Skin of body (tissue), 1 donor: ENCODE measurements at regions not wholly inside any gene's neighbourhood (a gene's known extent, or its start where the extent isn't known, plus 50 kb on each side); places are given as distances from the start of the nearest gene placed in this dataset.

Source experiments
- DNase-seq: peaks from one replicate; lab custom pipeline; 2025; lab: John Stamatoyannopoulos, UW

DNA sequence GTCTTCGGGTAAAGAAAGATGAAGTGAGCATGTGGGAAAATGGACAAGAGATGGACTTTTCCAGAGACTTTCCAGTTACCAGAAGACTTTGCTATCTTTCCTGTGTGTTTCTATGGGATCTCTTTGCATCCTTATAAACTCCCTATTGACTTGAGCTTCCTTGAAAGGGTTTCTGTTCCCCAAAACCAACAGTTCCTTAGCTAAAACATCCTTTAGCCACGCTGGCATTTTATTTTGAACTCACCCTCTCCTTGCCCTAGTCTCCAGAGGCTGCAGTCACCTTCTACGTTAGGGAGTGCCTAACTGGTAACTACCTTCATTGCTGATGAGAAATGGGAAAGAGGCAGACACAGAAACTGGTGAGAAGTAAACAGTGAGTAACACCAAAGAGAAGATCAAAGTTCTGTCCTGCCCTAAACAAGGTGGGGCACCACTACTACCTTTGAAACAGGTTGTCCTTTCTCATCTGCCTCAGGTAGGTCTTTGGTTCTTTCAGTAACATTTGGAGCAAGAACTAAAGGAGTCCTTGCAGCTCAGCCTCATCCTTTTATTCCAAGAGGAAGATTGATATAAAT lies 402.9 kb downstream of the ENC1 start:
- no peak for DNase-seq

DNA sequence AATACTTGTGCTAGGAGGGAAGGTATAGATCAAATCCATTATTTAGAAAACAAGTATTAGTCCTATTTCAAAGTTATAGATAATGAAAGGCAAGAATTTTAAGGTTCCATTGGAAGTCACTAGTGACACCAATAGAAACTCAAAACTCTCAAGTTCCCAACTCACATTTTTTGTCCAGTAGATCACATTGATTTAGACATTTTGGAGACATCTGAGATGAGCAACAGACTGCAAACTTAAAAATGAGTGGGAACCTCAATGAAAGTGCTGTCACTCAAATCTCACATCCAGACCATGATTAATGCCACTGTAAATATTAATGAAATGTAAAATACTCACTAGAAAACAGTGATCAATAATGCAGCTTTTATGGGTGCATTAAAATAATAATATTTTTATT lies 405.0 kb downstream of the ENC1 start:
- no peak for DNase-seq

DNA sequence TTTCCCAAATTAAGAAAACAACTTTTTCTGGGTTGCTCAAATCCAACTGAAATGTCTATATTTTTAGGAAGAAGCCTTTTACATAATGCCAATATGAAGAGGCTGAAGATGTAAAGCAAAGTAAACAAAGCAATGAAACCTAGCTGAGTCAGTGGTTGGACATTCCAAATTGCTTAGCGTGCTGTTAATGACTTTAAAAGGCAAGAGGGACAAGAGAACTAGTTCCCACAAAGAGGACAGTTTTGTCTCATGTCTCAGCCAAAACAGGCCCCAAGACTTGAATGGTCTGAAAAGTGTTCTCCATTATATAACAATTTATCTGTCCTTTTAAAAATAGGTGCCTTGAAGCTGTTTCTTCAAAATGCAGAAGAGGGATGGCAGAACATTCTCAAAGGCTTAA lies 407.0 kb downstream of the ENC1 start:
- no peak for DNase-seq

DNA sequence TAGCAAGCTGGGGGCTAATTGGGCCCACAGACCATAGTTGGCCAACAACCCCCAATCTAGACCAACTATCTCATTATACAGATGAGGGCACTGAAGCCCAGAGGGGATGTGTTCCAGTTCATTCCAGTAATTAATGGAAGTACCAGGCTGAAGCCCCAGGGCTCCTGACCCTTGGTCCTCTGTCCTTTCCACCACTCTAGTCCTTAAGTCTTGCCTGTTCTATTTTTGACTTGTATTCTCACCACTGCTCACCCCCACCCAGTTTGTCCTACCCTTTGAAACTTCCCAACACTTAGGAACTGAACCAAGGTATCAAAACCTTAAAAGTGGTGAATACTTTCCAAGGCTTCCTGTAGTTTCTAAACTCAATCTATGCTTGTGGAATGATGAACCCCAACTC lies 407.4 kb downstream of the ENC1 start:
- no peak for DNase-seq

DNA sequence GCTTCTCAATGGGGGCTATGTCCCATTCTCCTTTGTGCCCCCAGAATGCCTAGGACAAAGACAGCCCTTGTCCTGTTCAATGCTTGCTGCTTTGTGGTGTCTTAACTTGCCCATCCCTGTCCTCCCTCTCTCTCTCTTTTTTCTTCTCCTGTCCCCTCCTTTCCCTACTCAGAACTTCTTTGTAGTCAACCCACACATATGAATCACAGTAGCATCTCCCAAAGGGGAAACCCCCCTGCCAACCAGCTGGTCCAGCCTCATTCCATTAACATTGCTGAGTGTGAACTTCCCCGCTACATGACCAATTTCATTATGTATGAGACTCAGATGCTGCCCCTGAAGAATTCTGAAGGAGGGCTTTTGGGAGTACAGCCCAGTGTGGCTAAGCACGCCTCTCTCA lies 408.3 kb downstream of the ENC1 start:
- no peak for DNase-seq

DNA sequence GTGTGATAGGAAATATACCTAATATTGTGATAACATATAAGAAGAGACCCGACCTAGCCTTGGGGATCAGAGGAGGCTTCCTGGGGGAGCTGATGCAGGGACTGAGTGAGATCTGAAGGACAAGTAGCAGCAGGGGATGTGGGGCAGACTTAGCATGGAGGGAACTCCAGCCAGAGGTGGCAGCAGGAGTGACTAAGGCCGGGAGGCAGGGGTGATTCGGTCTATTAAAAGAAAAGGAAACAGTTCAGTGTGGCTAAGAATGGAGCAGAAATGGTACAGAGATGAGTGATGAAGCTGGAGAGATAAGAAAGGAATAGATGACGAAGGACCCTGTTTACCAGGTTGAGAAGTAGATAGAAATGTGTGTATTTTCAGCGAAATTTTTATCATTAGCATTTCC lies 408.8 kb downstream of the ENC1 start:
- no peak for DNase-seq

DNA sequence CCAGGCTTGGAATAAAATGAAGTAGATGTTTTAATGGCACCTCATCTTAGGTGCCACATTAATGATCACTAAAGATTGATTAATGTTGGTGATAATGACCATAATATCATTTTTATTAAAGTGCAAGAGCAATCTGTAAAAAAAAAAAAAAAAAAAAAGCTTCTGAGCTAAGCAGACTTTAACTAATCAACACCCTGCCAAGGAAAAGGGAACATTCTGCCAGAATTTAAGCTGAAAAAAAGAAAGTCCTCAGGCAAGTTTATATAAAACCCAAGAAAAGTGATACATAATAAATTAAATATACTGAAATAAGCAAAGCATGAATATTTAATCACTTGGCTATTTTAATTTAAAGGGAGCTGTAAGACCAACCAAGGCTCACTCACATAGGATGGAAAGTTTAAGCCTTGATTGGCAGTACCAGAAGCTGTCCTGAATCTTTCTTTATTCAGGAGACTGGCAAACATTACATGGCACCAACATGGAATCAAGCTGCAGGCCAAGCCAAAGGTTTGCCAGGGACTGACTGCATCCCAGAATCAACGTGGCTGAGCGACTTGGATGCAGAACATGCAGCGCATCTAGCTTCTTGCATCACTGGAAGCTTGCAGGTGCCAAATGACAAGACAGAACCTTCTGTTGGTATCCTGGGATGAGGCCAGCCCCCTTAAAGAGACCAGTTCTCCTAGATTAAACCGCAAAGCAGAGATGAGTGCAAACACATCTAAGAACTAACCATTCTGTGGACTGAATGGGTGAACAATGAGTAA lies 413.6 kb downstream of the ENC1 start:
- DNase-seq: no peak

DNA sequence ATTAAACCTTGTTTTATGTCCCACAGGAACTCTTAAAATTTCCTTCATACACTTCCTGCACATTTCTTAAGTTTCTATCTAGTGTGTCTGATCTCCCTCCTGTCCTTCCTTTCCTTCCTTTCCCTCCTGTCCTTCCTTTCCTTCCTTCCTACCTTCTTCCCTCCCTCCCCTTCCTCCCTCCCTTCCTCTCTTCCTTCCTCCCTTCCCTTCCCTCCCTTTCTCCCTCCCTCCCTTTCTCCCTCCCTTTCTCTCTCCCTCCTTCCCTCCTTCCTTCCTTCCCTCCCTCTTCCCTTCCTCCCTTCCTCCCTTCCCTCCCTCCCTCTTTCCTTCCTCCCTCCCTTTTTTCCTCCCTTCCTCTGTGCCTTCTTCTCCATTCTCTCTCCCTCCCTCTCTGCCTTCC lies 414.9 kb downstream of the ENC1 start:
- DNase-seq: no peak

DNA sequence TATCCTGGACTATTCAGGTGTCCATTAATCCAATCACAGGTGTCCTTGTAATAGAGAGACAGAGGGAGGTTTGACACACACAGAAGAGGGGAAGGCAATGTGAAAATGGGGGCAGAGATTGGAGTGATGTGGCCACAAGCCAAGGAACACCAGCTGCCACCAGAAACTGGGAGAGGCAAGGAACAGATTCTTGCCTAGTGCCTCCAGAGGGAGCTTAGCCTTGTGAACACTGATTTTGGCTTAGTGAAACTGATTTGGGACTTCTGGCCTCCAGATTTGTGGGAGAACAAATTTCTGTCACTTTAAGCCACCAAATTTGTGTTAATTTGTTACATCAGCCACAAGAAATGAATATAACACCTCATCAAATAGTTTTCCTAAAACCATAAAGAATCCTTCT lies 416.2 kb downstream of the ENC1 start:
- no peak for DNase-seq

DNA sequence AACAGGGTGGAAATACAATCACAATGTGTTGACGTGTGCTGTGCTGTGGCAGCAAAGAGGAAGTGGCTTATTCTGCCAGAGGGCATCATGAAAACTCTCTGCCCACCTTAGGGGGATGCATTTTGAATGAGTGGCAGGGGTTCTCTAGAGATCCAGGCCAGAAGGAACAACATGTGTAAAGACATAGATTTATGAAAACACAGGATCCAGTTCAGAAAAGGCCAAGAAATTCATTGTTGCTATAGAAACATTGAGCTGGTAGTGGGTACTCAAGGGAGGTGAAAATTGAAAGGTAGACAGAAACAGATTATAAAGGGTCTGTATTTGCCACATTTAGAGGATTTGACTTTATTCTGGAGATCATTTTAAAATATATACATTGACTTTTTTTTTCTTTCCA lies 417.7 kb downstream of the ENC1 start:
- DNase-seq: no peak

DNA sequence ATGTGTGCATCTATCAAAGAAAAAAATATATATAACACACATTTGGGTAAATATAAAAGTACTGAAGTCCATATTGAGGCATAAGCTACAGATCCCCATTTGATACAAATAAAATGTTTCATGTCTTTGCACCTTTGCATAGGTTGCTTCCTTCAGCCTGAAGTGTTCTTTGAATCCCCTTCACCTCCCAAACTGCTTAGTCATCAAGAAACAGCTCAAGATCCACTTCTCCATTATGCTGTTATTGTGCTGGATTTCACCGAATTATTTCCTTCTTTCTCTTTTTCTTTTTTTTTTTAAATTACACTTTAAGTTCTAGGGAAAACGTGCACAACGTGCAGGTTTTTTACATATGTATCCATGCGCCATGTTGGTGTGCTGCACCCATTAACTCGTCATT lies 419.1 kb downstream of the ENC1 start:
- no peak for DNase-seq

DNA sequence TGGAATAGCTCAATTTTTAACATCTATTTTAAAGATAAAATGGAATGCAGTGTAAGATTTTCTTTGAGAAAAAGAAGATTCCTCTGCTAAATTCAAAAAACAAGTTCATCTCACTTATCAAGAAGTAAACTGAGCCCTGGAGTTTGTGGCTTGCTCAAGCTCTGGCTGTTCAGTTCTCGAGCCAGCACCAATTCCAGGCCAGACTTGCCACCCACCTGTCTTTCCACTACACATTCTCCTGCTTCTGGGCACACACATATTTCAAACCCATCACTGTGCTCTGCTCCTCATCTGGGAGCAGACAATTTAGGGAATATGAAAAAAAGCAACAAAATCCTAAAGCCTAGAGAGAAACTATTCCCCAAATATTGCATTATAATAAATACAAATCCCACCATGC lies 424.5 kb downstream of the ENC1 start:
- no peak for DNase-seq

DNA sequence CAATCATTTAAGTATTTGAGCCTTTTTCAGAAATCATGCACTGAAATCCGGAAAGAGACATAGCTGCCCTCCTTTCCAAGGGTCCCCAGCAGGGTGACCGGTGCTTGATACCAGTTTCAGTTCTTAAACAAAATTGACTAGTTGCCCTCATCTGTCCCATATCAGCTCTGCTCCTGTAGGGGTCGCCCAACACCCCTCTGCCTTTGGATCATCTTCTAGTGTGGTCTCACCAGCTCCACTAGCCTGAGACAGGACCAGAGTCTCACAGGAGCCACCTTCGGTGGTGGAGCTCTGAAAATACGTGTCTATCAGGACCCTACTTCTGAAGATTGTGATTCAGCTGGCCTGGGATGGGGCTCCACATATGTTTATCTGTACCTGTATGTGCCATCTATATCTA lies 428.2 kb downstream of the ENC1 start:
- no peak for DNase-seq

DNA sequence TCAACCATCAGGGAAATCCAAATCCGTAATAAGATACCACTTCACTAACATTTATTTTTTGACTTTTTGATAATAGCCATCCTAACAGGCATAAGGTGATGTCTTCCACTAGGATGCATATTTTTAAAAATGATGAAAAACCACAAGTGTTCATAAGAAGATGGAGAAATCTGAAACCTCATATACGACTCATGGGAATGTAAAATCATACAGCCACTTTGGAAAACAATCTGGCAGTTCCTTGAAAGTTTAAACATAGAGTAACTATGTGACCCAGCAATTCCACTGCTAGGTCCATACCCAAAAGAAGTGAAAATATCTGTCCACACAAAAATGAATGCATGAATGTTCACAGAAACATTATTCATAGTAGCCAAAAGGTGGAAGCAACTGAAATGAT lies 431.0 kb downstream of the ENC1 start:
- DNase-seq: no peak

DNA sequence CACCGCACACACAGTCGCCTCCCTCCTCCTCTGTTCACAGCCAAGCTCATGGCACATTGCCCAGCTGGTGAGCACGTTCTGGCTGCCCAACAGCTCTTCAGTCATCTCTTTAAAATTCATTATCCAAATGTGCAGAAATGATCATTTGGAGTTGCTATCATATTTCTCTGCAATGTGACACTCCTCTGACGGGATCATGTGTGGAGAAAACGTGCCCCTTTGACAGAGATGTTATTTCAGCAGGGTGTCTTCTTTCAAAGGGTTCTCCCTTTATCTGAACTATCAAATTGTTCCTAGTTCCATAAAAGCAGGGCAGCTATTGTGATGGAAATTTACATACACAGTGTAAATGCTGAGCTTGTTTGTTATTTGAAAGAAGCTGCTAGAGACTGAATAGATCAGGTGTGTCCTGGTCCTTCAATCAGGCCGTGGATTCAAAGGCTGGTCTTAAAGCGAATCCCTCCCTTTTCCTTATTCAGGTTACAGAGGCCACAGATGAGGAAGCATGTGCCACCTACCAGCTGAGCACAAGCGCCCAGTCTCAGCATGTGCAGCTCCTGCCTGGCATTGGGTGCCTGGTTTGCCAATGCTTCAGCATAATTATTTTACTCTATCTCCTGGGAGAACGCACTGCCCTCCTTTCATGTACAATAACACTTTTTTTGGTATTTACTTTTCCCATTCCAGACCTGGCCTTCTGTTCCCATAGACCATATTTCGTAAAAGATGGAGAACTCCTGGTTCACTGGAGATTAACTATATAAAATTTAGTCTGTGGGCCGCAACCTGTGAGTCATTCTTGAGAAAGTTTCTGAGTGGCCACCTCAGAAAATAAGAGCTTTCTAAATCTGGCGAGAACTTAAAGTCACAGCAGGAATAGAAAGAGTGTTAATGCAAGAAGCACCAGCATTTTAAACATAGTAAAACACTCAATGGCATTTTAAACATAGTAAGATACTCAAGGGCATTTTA lies 433.7 kb downstream of the ENC1 start:
- peak; percentile 80 for DNase-seq

DNA sequence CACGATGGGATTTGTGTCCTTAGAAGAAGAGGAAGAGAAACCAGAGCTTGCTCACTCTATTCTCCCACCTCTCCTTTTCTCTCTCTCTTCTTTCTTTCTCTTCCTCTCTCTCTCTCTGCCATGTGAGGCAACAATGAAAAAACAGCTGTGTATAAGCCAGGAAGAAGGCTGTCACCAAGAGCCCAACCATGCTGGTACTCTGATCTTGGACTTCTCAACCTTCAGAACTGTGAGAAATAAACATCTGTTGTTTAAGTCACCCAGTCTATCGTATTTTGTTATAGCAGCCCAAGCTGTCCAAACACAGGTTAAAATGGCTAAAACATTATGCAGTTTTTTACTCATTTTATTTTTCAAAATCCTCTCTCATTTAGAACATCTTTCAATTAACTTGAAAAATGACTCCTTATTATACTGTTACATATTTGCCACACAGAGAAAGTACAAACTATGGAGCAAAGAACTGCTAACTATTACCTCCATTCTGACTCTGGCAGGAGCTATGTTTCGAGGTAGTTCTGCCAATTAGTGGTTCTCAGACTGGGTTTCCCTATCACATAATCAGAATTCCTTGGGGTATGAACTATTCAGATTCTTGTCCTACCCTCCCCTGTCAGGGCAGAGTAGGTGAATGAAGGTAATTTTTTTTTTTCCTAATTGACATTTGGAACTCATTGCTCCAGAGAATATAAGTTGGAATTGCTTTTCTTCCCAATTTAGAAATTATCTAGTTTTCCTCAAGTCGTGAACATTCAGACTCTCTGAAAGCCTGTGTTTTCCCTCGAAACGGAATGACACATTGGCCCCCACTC lies 434.6 kb downstream of the ENC1 start:
- DNase-seq: no peak

DNA sequence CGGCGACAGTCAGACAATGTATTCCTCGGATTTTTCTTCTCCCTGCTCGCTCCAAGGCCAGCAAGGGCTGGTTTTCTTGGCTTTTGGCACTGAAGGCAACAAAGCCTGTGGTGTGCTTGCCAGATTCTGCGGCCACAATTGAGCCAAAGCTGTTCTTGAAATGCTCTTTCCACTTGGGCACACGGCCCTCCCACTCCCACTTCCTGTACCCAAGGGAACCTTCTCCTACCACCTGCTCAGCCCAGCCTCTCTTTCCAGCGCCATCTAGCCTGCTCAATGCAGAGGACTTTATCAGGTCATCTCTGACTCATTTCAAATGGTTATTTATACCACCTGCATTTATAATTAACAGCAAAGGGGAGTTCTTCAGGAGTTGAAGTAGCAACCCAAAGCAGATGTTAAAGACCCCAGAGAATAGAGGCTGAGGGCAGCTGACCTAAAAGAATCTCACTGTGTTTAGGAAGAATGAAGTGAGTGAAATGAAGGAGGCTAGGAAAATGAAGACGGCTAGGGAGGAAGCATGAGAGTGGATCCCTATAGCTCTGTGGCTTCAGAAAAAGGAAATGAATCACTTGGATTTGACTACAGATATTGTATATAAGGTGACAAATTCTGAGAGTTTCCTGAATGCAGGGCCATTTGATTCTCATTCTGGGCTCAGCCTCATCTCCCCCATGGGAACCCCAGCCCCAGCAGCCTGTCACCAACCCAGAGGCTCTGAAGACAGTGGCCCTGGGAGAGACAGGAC lies 439.0 kb downstream of the ENC1 start:
- no peak for DNase-seq

DNA sequence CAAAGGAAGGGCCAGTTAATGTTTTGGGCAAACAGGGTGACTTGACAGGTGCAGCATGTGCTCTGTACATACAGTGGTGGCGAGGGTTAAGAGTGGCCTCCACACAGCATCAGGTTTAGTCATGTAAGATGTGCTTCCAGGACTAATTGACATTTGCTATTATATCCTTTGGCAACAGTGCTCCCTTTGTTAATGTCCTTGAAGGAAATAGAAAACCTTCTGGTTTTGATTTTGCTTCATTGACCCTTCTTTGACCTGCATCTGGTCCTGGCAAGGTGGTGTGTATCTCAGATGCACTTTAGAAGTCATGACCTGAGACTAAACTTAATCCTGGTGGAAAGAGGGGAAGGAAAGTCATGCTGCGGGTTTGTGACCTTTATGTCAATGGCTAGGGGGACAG lies 440.0 kb downstream of the ENC1 start:
- no peak for DNase-seq

DNA sequence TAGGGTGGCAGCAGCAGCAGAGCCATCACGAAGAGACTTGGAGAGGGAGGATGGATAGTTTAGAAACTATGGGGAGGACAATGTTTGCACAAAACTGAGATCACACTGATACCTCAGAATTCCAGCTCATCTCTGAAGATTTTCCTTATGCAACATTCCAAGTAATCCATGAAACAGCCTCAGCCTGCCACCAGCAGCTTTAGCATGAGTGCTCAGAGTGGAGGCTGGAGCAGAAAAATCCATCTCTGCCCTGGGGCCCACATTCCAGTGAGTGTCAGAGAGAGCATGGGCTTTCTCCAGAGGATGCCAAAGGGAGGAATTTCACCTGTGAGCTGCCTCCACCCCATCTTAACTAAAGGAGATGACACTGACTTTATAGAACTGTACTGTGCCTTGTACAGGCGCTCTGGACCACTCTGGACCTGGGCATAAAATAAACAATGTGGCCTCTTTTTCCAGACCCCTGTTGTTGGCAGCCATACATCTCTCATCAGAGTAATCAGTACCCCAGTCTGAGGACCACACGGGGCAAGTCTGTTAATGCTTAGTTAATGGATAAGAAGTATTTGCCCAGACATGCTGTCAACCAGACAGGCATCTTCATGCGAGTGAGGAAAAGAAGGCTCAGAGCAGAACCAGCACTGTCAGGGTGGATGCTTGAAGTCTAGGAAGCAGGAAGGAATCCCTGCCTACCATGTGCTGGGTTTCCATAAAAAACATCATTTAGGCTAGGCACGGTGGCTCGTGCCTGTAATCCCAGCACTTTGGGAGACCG lies 440.9 kb downstream of the ENC1 start:
- DNase-seq: no peak

DNA sequence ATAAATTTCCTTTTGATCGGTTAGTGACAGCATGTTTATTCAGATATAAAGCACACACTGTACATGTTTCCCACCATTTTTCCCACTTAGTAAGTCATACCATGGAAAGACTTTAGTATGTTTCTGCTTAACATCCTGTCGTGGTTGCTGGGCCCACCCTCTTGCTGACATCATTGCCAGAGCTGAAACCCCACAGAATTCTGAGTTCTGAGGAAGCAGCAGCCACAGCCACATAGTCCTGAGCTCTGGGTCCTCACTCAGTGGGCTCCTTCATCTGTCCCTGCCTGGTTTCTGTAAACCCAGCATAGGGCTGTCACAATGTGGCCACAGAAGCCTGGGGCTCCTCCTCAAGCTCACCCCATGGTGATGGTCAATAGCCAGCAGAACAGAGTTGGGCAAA lies 441.5 kb downstream of the ENC1 start:
- DNase-seq: no peak
